ENCODE measurements at regions not wholly inside any gene's neighbourhood (a gene's known extent, or its start where the extent isn't known, plus 50 kb on each side); places are given as distances from the start of the nearest gene placed in this dataset.
"Not testable (repeated sequence)": the region's sequence is repeated elsewhere in the genome, so short reads cannot be mapped to it uniquely, and the experiment has no call there.

GRCh38 chr2:160762493-160763128, 269.0 kb upstream of the RBMS1 start:
- peaks cover 10 to 15% of the 10 kb centered on the region in 2 donors for H3K9me3 Mint-ChIP-seq
- ATAC-seq; DNase-seq (ENCODE audit: low spot score in 2 of 2); H3K27ac Mint-ChIP-seq: not testable (repeated sequence)
- peaks cover 27 to 30% of the 10 kb centered on the region in 2 donors for H3K36me3 Mint-ChIP-seq

GRCh38 chr2:160783474-160783873, 289.9 kb upstream of the RBMS1 start:
- peaks cover 13 to 18% of the 10 kb centered on the region in 2 donors for H3K9me3 Mint-ChIP-seq
- no peak for DNase-seq (ENCODE audit: low spot score in 2 of 2)
- peaks cover 0 to 5% of the 10 kb centered on the region in 2 donors for H3K36me3 Mint-ChIP-seq
- no peak overlapping the region for H3K27ac Mint-ChIP-seq
- ATAC-seq: no peak

- H3K9me3 Mint-ChIP-seq: peaks cover 9 to 13% of the 10 kb centered on the region in 2 donors
- DNase-seq (ENCODE audit: low spot score in 2 of 2) (no peak), ATAC-seq (no peak)
- peak overlapping the region in 1 of 2 donors; percentile 10 for H3K27ac Mint-ChIP-seq
- no peaks in the 10 kb centered on the region for H3K36me3 Mint-ChIP-seq
These were observed 290.4 kb upstream of the RBMS1 start for GRCh38 chr2:160784034-160784433.

- H3K27ac Mint-ChIP-seq: no peak overlapping the region
- ATAC-seq (no peak), DNase-seq (ENCODE audit: low spot score in 2 of 2) (no peak)
- no peaks in the 10 kb centered on the region for H3K9me3 Mint-ChIP-seq
- no peaks in the 10 kb centered on the region for H3K36me3 Mint-ChIP-seq
These were observed 297.1 kb upstream of the RBMS1 start for GRCh38 chr2:160790738-160791137.

- no peaks in the 10 kb centered on the region for H3K9me3 Mint-ChIP-seq
- DNase-seq (ENCODE audit: low spot score in 2 of 2): no peak
- H3K36me3 Mint-ChIP-seq: no peaks in the 10 kb centered on the region
- ATAC-seq: no peak
- H3K27ac Mint-ChIP-seq: no peak overlapping the region
These were observed 298.3 kb upstream of the RBMS1 start for GRCh38 chr2:160791884-160792283.

GRCh38 chr2:160792837-160793236, 299.2 kb upstream of the RBMS1 start:
- no peaks in the 10 kb centered on the region for H3K36me3 Mint-ChIP-seq
- no peak for ATAC-seq
- H3K27ac Mint-ChIP-seq: no peak overlapping the region
- peaks cover 0 to 4% of the 10 kb centered on the region in 2 donors for H3K9me3 Mint-ChIP-seq
- DNase-seq (ENCODE audit: low spot score in 2 of 2): no peak

- H3K27ac Mint-ChIP-seq: no peak overlapping the region
- H3K36me3 Mint-ChIP-seq: no peaks in the 10 kb centered on the region
- DNase-seq (ENCODE audit: low spot score in 2 of 2) (no peak), ATAC-seq (no peak)
- peaks cover 6 to 10% of the 10 kb centered on the region in 2 donors for H3K9me3 Mint-ChIP-seq
These were observed 301.3 kb upstream of the RBMS1 start for GRCh38 chr2:160794926-160795325.

GRCh38 chr2:160803881-160804280, 310.3 kb upstream of the RBMS1 start:
- Mint-ChIP-seq H3K9me3 (peaks cover 0 to 10% of the 10 kb centered on the region in 2 donors), H3K27ac (no peak overlapping the region), H3K36me3 (no peaks in the 10 kb centered on the region)
- ATAC-seq: no peak
- no peak for DNase-seq (ENCODE audit: low spot score in 2 of 2)

- no peak overlapping the region for H3K27ac Mint-ChIP-seq
- no peaks in the 10 kb centered on the region for H3K36me3 Mint-ChIP-seq
- no peak for DNase-seq (ENCODE audit: low spot score in 2 of 2)
- no peak for ATAC-seq
- H3K9me3 Mint-ChIP-seq: peaks cover 0 to 10% of the 10 kb centered on the region in 2 donors
These were observed 316.8 kb upstream of the RBMS1 start for GRCh38 chr2:160810406-160810805.

GRCh38 chr2:160812830-160813505, 319.4 kb upstream of the RBMS1 start:
- ATAC-seq: no peak
- H3K9me3 Mint-ChIP-seq: no peaks in the 10 kb centered on the region
- no peaks in the 10 kb centered on the region for H3K36me3 Mint-ChIP-seq
- no peak overlapping the region for H3K27ac Mint-ChIP-seq
- DNase-seq (ENCODE audit: low spot score in 2 of 2): no peak

GRCh38 chr2:160813506-160813858, 319.9 kb upstream of the RBMS1 start:
- ATAC-seq (no peak), DNase-seq (ENCODE audit: low spot score in 2 of 2) (no peak)
- Mint-ChIP-seq H3K36me3 (no peaks in the 10 kb centered on the region), H3K27ac (no peak overlapping the region), H3K9me3 (no peaks in the 10 kb centered on the region)

GRCh38 chr2:160816916-160817499, 323.4 kb upstream of the RBMS1 start:
- no peaks in the 10 kb centered on the region for H3K36me3 Mint-ChIP-seq
- no peak overlapping the region for H3K27ac Mint-ChIP-seq
- ATAC-seq (no peak), DNase-seq (ENCODE audit: low spot score in 2 of 2) (no peak)
- H3K9me3 Mint-ChIP-seq: peaks cover 0 to 7% of the 10 kb centered on the region in 2 donors

- ATAC-seq (no peak), DNase-seq (ENCODE audit: low spot score in 2 of 2) (no peak)
- H3K27ac Mint-ChIP-seq: no peak overlapping the region
- peaks cover 19 to 25% of the 10 kb centered on the region in 2 donors for H3K9me3 Mint-ChIP-seq
- H3K36me3 Mint-ChIP-seq: peaks cover 15 to 23% of the 10 kb centered on the region in 2 donors
These were observed 327.1 kb upstream of the RBMS1 start for GRCh38 chr2:160820691-160821090.

GRCh38 chr2:160822006-160822405, 328.4 kb upstream of the RBMS1 start:
- Mint-ChIP-seq H3K27ac (no peak overlapping the region), H3K36me3 (peaks cover 21 to 31% of the 10 kb centered on the region in 2 donors), H3K9me3 (peaks cover 28 to 30% of the 10 kb centered on the region in 2 donors)
- DNase-seq (ENCODE audit: low spot score in 2 of 2) (no peak), ATAC-seq (no peak)

- Mint-ChIP-seq H3K9me3 (peaks cover 25 to 34% of the 10 kb centered on the region in 2 donors), H3K36me3 (peaks cover 21 to 31% of the 10 kb centered on the region in 2 donors), H3K27ac (no peak overlapping the region)
- ATAC-seq (no peak), DNase-seq (ENCODE audit: low spot score in 2 of 2) (no peak)
These were observed 331.8 kb upstream of the RBMS1 start for GRCh38 chr2:160825433-160825832.

- peaks cover 25 to 34% of the 10 kb centered on the region in 2 donors for H3K9me3 Mint-ChIP-seq
- no peak for ATAC-seq
- no peak for DNase-seq (ENCODE audit: low spot score in 2 of 2)
- H3K27ac Mint-ChIP-seq: no peak overlapping the region
- peaks cover 21 to 31% of the 10 kb centered on the region in 2 donors for H3K36me3 Mint-ChIP-seq
These were observed 332.9 kb upstream of the RBMS1 start for GRCh38 chr2:160826496-160826895.

- DNase-seq (ENCODE audit: low spot score in 2 of 2) (no peak), ATAC-seq (no peak)
- no peak overlapping the region for H3K27ac Mint-ChIP-seq
- peaks cover 15 to 23% of the 10 kb centered on the region in 2 donors for H3K36me3 Mint-ChIP-seq
- H3K9me3 Mint-ChIP-seq: peaks cover 17 to 27% of the 10 kb centered on the region in 2 donors
These were observed 332.2 kb upstream of the TANK start for GRCh38 chr2:160828076-160828475.

GRCh38 chr2:160832381-160832780, 327.8 kb upstream of the TANK start:
- not testable (repeated sequence) for ATAC-seq; H3K36me3 Mint-ChIP-seq; H3K27ac Mint-ChIP-seq; H3K9me3 Mint-ChIP-seq; DNase-seq (ENCODE audit: low spot score in 2 of 2)

Measured in activated naive CD4-positive, alpha-beta T cell treated with anti-CD3 and anti-CD28 coated beads, Interleukin-2, amount 50 U/mL, for 72 hours (primary cell).